HepG2 (cell line): ENCODE measurements at regions not wholly inside any gene's neighbourhood (a gene's known extent, or its start where the extent isn't known, plus 50 kb on each side); places are given as distances from the start of the nearest gene placed in this dataset.

Experiments
- ARHGAP35 ChIP-seq: sonication (generic); formaldehyde crosslinking; IDR thresholded peaks from 2 replicates; pipeline ENCODE4 v1.9.0; 2022; ENCODE audit warnings: mild to moderate bottlenecking, inconsistent platforms, moderate library complexity, missing genetic modification reagents, borderline replicate concordance
- ARID5B ChIP-seq: IDR thresholded peaks from 2 replicates; pipeline ENCODE4 v1.4.0; 2020; ENCODE audit warnings: mild to moderate bottlenecking, missing genetic modification reagents
- ARNTL ChIP-seq: sonication (generic); formaldehyde crosslinking; IDR thresholded peaks from 2 replicates; pipeline ENCODE4 v1.4.0; 2020; ENCODE audit warnings: mild to moderate bottlenecking, missing genetic modification reagents
- CEBPG ChIP-seq: IDR thresholded peaks from 2 replicates; pipeline ENCODE4 v1.6.1; 2016
- FOSL2 ChIP-seq: sonication (generic); formaldehyde crosslinking; IDR thresholded peaks from 2 replicates; pipeline ENCODE4 v1.4.0; 2020; ENCODE audit warnings: missing genetic modification reagents
- GLI4 ChIP-seq: sonication (generic); formaldehyde crosslinking; IDR thresholded peaks from 2 replicates; pipeline ENCODE4 v1.5.1; 2020; ENCODE audit warnings: missing genetic modification reagents, mild to moderate bottlenecking, moderate library complexity, borderline replicate concordance
- HOMEZ ChIP-seq: IDR thresholded peaks from 2 replicates; pipeline ENCODE4 v1.6.1; 2016; ENCODE audit warnings: low read depth
- KAT7 ChIP-seq: IDR thresholded peaks from 2 replicates; pipeline ENCODE4 v1.6.1; 2018; ENCODE audit warnings: borderline replicate concordance, missing compliant biosample characterization
- KLF11 ChIP-seq: IDR thresholded peaks from 2 replicates; pipeline ENCODE4 v1.6.1; 2016; ENCODE audit warnings: missing compliant biosample characterization
- MED1 ChIP-seq: sonication (generic); formaldehyde crosslinking; IDR thresholded peaks from 2 replicates; pipeline ENCODE4 v1.4.0; 2020; ENCODE audit warnings: missing genetic modification reagents
- NR1H2 ChIP-seq: sonication (generic); formaldehyde crosslinking; IDR thresholded peaks from 2 replicates; pipeline ENCODE4 v1.8.1; 2022; ENCODE audit warnings: low read depth, missing genetic modification reagents, borderline replicate concordance
- RFX1 ChIP-seq: fragments of 450-650 bp; IDR thresholded peaks from 2 replicates; pipeline ENCODE4 v1.6.1; 2017
- TCF7L2 ChIP-seq: IDR thresholded peaks from 2 replicates; pipeline ENCODE4 v1.6.1; 2011; ENCODE audit warnings: mild to moderate bottlenecking, low read depth, low read length, moderate library complexity
- TEF ChIP-seq: sonication (generic); formaldehyde crosslinking; IDR thresholded peaks from 2 replicates; pipeline ENCODE4 v1.5.0; 2020; ENCODE audit warnings: missing genetic modification reagents
- ZNF331 ChIP-seq: sonication (generic); formaldehyde crosslinking; IDR thresholded peaks from 2 replicates; pipeline ENCODE4 v1.4.0; 2020; ENCODE audit warnings: missing genetic modification reagents
- ZNF496 ChIP-seq: sonication (generic); formaldehyde crosslinking; IDR thresholded peaks from 2 replicates; pipeline ENCODE4 v1.8.1; 2023; ENCODE audit warnings: mild to moderate bottlenecking, moderate library complexity, missing genetic modification reagents; ENCODE audit not compliant: insufficient replicate concordance
- ZNF614 ChIP-seq: IDR thresholded peaks from 2 replicates; pipeline ENCODE4 v1.6.1; 2018; ENCODE audit warnings: missing biosample characterization, missing genetic modification reagents, inconsistent platforms, borderline replicate concordance
- ZNF639 ChIP-seq: conservative IDR thresholded peaks from 2 replicates; pipeline ENCODE4 v1.6.1; 2018; ENCODE audit warnings: missing genetic modification reagents
- ZNF773 ChIP-seq: sonication (generic); formaldehyde crosslinking; IDR thresholded peaks from 2 replicates; pipeline ENCODE4 v1.4.0; 2020; ENCODE audit warnings: missing genetic modification reagents, borderline replicate concordance
- ZNF83 ChIP-seq: sonication (generic); formaldehyde crosslinking; IDR thresholded peaks from 2 replicates; pipeline ENCODE4 v1.4.0; 2020; ENCODE audit warnings: missing genetic modification reagents, mild to moderate bottlenecking, borderline replicate concordance
- TF ChIP-seq, protein P1 (sequence below): IDR thresholded peaks from 2 replicates; pipeline ENCODE4 v1.6.1; 2016; ENCODE audit warnings: missing compliant biosample characterization, missing genetic modification reagents, borderline replicate concordance

DNA sequence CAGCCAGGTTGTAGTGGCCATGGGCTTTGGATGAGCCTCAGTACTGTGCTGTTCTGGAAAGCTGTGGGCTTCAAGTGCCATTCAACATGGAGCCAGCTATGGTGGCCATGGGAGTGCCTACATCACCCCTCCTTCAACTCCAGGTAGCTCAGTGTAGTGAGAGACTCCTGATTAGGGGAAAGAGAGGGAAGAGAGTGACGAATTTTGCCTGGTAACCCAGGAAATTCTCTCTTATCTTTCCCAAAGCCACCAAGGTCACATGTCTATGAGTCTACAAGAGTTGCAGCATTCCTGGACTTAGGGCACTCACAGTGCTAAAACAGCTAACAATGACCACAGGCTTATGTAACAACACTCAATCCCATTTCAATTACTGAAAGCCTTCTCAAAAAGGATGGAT lies 81.7 kb upstream of the SPTLC1 start (continued):
- TF ChIP-seq ARNTL: 0 out of 2 replicates have a peak, but pooled peaks have one; percentile 25
- no peak for TF ChIP-seq KLF11 (CRISPR knock-in tag)
- TF ChIP-seq HOMEZ: peak; percentile 27; the same call in 1 of the 2 replicates
- peak; percentile 90 for TF ChIP-seq TEF (CRISPR knock-in tag)
- TF ChIP-seq CEBPG: peak; percentile 81
- TF ChIP-seq ZNF496: no peak
- TF ChIP-seq ARHGAP35 (CRISPR knock-in tag): no peak
- peak; percentile 84 for TF ChIP-seq ARID5B (CRISPR knock-in tag)
- peak; percentile 84 for TF ChIP-seq FOSL2 (CRISPR knock-in tag)
- no peak for TF ChIP-seq ZNF83 (CRISPR knock-in tag)
- TF ChIP-seq KAT7: no peak
- no peak for TF ChIP-seq ZNF639 (CRISPR knock-in tag)
- no peak for TF ChIP-seq TCF7L2
- TF ChIP-seq RFX1: no peak
- no peak for TF ChIP-seq GLI4 (CRISPR knock-in tag)
- TF ChIP-seq ZNF773 (CRISPR knock-in tag): no peak
- TF ChIP-seq MED1 (CRISPR knock-in tag): peak; percentile 52
- TF ChIP-seq ZNF331 (CRISPR knock-in tag): peak; percentile 69; the same call in 1 of the 2 replicates
- no peak for TF ChIP-seq NR1H2 (CRISPR knock-in tag)
- TF ChIP-seq, protein P1, sequence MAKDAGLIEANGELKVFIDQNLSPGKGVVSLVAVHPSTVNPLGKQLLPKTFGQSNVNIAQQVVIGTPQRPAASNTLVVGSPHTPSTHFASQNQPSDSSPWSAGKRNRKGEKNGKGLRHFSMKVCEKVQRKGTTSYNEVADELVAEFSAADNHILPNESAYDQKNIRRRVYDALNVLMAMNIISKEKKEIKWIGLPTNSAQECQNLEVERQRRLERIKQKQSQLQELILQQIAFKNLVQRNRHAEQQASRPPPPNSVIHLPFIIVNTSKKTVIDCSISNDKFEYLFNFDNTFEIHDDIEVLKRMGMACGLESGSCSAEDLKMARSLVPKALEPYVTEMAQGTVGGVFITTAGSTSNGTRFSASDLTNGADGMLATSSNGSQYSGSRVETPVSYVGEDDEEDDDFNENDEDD: 0 out of 2 replicates have a peak, but pooled peaks have one; percentile 15
- TF ChIP-seq ZNF614 (CRISPR knock-in tag): peak; percentile 81
